ENCODE measurements at regions not wholly inside any gene's neighbourhood (a gene's known extent, or its start where the extent isn't known, plus 50 kb on each side); places are given as distances from the start of the nearest gene placed in this dataset.

DNA sequence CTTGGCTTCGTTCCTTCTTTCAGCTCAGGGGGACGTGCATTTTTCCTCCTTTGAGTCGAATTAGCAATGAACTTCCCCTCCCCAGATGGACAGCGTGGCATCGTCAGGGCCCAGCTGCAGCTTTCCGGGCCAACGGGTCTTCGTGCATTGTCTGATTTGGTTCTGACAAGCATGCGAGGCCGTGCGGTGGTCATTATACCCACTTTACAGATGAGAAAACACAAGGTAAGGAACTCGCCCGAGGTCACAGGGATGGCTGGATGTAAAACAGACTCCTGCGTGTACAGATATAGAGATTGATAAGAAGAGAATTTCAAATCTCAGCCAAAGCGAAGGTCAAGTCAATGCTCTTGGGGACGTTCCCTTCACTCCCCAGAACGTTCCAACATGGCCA lies 187.6 kb upstream of the SULF2 start:
- no peak for TF ChIP-seq POLR2A (IDR thresholded peaks at IDR 0.05)
- TF ChIP-seq CTCF (IDR thresholded peaks at IDR 0.05): no peak

All from right lobe of liver (tissue), 4 donors.